B cell (primary cell): ENCODE measurements at regions not wholly inside any gene's neighbourhood (a gene's known extent, or its start where the extent isn't known, plus 50 kb on each side); places are given as distances from the start of the nearest gene placed in this dataset.

ENCODE experiments used
- ATAC-seq: fragments of 200-7000 bp; cut with Tn5 transposase; one replicate; pipeline ENCODE4 v1.10.0; 2021; ENCODE audit warnings: low read depth, mild to moderate bottlenecking, moderate number of reproducible peaks, moderate library complexity
- CTCF ChIA-PET: fragments of 350-600 bp; sonication (Branson Sonifier 250); formaldehyde crosslinking; loops from one replicate; lab custom pipeline; 2021; ENCODE audit warnings: antibody characterized with exemption, inconsistent platforms; lab: Charles Lee
- POLR2A ChIA-PET: fragments of 350-600 bp; sonication (Branson Sonifier 250); formaldehyde crosslinking; loops from one replicate; lab custom pipeline; 2021; ENCODE audit warnings: antibody characterized with exemption; lab: Charles Lee
- DNase-seq: peaks from one replicate; pipeline ENCODE4 v3.0.0; 2013
- H2AFZ ChIP-seq: 2 replicates; pipeline ENCODE4 v1.6.1; 2012; ENCODE audit warnings: mild to moderate bottlenecking, low read depth, low read length; ENCODE audit not compliant: insufficient read depth, poor library complexity, severe bottlenecking
- H3K27ac ChIP-seq, 2 donors: 1 replicate in 1 of 2; 2 replicates in 1 of 2; pipeline ENCODE4 v1.5.1; 2012 to 2013; ENCODE audit warnings: low read length in 2 of 2, mild to moderate bottlenecking in 2 of 2, moderate library complexity in 1 of 2
- H3K27me3 ChIP-seq, 4 experiments: fragments of 200-600 bp in 1 of 4; sonication (generic) in 1 of 4; replicated peaks in 1 of 4; 1 replicate in 2 of 4; 2 replicates in 2 of 4; pipeline versions ENCODE4 v1.6.1 to v1.7.0; 2013 to 2016; ENCODE audit warnings: low read length in 3 of 4, mild to moderate bottlenecking in 2 of 4, mixed read lengths in 1 of 4, moderate library complexity in 1 of 4; ENCODE audit not compliant: insufficient read depth in 4 of 4, control insufficient read depth in 3 of 4; ENCODE audit errors: control extremely low read depth in 1 of 4
- H3K36me3 ChIP-seq, 2 experiments: replicated peaks in 1 of 2; 1 replicate in 1 of 2; 2 replicates in 1 of 2; pipeline versions ENCODE4 v1.6.1 to v1.7.1; 2013; ENCODE audit warnings: low read length in 1 of 2; ENCODE audit not compliant: insufficient read depth in 2 of 2, control insufficient read depth in 1 of 2; ENCODE audit errors: control extremely low read depth in 1 of 2, extremely low read depth in 1 of 2
- H3K4me1 ChIP-seq, 2 donors: fragments of 200-600 bp in 1 of 2; sonication (generic) in 1 of 2; 1 replicate in 1 of 2; 2 replicates in 1 of 2; pipeline versions ENCODE4 v1.5.1 to v1.6.1; 2013 to 2017; ENCODE audit warnings: low read length in 2 of 2; ENCODE audit not compliant: control insufficient read depth in 2 of 2, insufficient read depth in 2 of 2
- H3K4me2 ChIP-seq: replicated peaks from 2 replicates; pipeline ENCODE3; 2012; ENCODE audit warnings: mild to moderate bottlenecking, low read depth, low read length; ENCODE audit not compliant: poor library complexity, severe bottlenecking
- H3K4me3 ChIP-seq, 5 experiments: fragments of 200-600 bp in 1 of 5; sonication (generic) in 1 of 5; 1 replicate in 3 of 5; 2 replicates in 2 of 5; pipeline versions ENCODE4 v1.5.1 to v1.7.0; 2011 to 2016; ENCODE audit warnings: low read length in 4 of 5, mild to moderate bottlenecking in 4 of 5, low read depth in 2 of 5, control low read depth in 1 of 5, moderate library complexity in 1 of 5; ENCODE audit not compliant: insufficient read depth in 1 of 5; ENCODE audit errors: control extremely low read depth in 1 of 5, extremely low read depth in 1 of 5
- H3K79me2 ChIP-seq: fragments of 200-600 bp; sonication (generic); one replicate; pipeline ENCODE4 v1.6.0; 2016; ENCODE audit warnings: low read length; ENCODE audit not compliant: control insufficient read depth, insufficient read depth
- H3K9ac ChIP-seq: fragments of 200-600 bp; sonication (generic); 2 replicates; pipeline ENCODE4 v1.6.1; 2017; ENCODE audit warnings: mild to moderate bottlenecking, low read length, moderate library complexity
- H3K9me3 ChIP-seq, 3 donors: one replicate each; pipeline versions ENCODE4 v1.6.1 to v1.7.1; 2013; ENCODE audit warnings: low read length in 2 of 3; ENCODE audit not compliant: control insufficient read depth in 2 of 3, insufficient read depth in 1 of 3; ENCODE audit errors: control extremely low read depth in 1 of 3
- H4K20me1 ChIP-seq: 2 replicates; pipeline ENCODE4 v1.6.0; 2012; ENCODE audit warnings: mild to moderate bottlenecking, low read length; ENCODE audit not compliant: insufficient read depth, control insufficient read depth, poor library complexity, severe bottlenecking
- H3K27ac Mint-ChIP-seq: one replicate; pipeline ENCODE4 v1.8.0; 2021; ENCODE audit warnings: mixed read lengths
- H3K27me3 Mint-ChIP-seq: one replicate; pipeline ENCODE4 v1.8.0; 2021; ENCODE audit warnings: mixed read lengths
- H3K4me1 Mint-ChIP-seq: one replicate; pipeline ENCODE4 v1.8.0; 2021; ENCODE audit warnings: mixed read lengths
- H3K4me3 Mint-ChIP-seq: one replicate; pipeline ENCODE4 v1.8.0; 2021; ENCODE audit warnings: mixed read lengths
- H3K9me3 Mint-ChIP-seq: one replicate; pipeline ENCODE4 v1.8.0; 2022; ENCODE audit warnings: mixed read lengths; ENCODE audit not compliant: insufficient read depth
- EZH2 ChIP-seq: IDR thresholded peaks from 2 replicates; pipeline ENCODE4 v1.6.1; 2012; ENCODE audit warnings: borderline replicate concordance, low read depth, mild to moderate bottlenecking, moderate library complexity, low read length; ENCODE audit not compliant: insufficient read depth, poor library complexity, severe bottlenecking
- WGBS: methylation state at CpG from one replicate; pipeline ENCODE4 v1.1.5; 2013; ENCODE audit warnings: missing lambda C conversion rate; ENCODE audit not compliant: insufficient coverage; 5-methylcytosine and 5-hydroxymethylcytosine counted together
- intact Hi-C: fragments of 100-400 bp; cut with micrococcal nuclease; formaldehyde crosslinking; loops from one replicate; pipeline ENCODE4 v1.10.0; 2022
- TF ChIP-seq, protein P1 (sequence below): fragments of 200-600 bp; IDR thresholded peaks from one replicate; pipeline ENCODE4 v1.8.0; 2022; ENCODE audit warnings: antibody characterized with exemption, mild to moderate bottlenecking

DNA sequence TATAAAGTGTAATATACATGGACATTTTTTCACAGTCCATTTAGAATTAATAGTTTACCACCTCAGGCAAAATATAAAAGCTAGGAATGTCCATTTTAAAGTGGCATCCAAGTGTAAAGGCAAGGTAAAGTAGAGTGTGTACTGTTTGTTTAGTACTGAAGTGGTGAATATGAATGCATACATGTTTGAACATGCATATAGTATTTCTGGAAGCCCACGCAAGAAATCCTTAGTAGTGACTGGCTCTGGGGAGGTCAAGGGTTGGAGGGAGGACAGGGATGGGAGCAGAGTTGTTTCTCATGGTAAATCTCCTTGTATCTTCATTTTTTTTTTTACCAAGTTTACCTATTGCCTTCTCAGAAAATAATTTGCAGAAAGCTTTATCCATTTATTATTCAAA lies 129.2 kb downstream of the UNC5CL start:
- Histone ChIP-seq H3K27ac (no peak overlapping the region), H3K4me3 (no peak overlapping the region), H2AFZ (no peak overlapping the region), H3K27me3 (peaks cover 0 to 9% (median 5%) of the 10 kb centered on the region in 4 experiments), H4K20me1 (no peaks in the 10 kb centered on the region), H3K9ac (no peak overlapping the region), H3K36me3 (no peaks in the 10 kb centered on the region), H3K79me2 (no peaks in the 10 kb centered on the region), H3K4me2 (no peak overlapping the region), H3K4me1 (no peaks in the 10 kb centered on the region), H3K9me3 (no peaks in the 10 kb centered on the region)
- no peaks in the 10 kb centered on the region for H3K4me1 Mint-ChIP-seq
- DNase-seq (no peak), ATAC-seq (no peak)
- no peak overlapping the region for H3K4me3 Mint-ChIP-seq
- WGBS = no CpG with 5 or more reads among the region's 1 CpG
- no peak overlapping the region for H3K27ac Mint-ChIP-seq
- ChIA-PET POLR2A (no interaction called here), CTCF (no interaction called here)
- no peak for TF ChIP-seq EZH2
- TF ChIP-seq, protein P1, sequence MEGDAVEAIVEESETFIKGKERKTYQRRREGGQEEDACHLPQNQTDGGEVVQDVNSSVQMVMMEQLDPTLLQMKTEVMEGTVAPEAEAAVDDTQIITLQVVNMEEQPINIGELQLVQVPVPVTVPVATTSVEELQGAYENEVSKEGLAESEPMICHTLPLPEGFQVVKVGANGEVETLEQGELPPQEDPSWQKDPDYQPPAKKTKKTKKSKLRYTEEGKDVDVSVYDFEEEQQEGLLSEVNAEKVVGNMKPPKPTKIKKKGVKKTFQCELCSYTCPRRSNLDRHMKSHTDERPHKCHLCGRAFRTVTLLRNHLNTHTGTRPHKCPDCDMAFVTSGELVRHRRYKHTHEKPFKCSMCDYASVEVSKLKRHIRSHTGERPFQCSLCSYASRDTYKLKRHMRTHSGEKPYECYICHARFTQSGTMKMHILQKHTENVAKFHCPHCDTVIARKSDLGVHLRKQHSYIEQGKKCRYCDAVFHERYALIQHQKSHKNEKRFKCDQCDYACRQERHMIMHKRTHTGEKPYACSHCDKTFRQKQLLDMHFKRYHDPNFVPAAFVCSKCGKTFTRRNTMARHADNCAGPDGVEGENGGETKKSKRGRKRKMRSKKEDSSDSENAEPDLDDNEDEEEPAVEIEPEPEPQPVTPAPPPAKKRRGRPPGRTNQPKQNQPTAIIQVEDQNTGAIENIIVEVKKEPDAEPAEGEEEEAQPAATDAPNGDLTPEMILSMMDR = no peak
- peaks cover 33% of the 10 kb centered on the region for H3K27me3 Mint-ChIP-seq
- intact Hi-C loops = no loop called here
- no peaks in the 10 kb centered on the region for H3K9me3 Mint-ChIP-seq

DNA sequence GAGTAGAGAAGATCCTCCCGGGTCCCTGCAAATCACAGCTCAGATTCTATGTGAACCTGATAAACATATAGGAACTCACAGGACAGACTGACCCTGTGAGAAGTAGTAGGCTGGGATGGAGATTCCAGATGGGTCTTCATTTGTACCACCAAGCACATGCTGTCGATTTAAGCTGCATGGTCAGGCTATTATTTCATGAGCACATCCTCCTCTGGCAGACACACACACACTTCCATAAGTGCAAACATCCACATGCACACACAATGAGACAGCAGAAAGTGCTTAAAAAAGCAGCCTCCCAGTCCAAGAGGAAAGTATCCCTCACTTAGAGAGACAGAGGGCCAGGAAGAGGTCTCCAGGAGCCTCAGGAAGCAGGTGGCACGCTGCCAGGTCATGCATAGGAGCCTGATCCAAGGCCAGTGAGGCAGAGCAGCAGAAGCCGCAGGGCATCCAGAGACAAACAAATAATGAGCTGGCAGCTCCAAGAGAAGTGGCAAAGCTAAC lies 131.8 kb downstream of the UNC5CL start:
- DNase-seq (no peak), ATAC-seq (no peak)
- H3K4me2 ChIP-seq = no peak overlapping the region
- ChIA-PET CTCF (no interaction called here), POLR2A (no interaction called here)
- no peaks in the 10 kb centered on the region for H3K4me1 ChIP-seq
- no peaks in the 10 kb centered on the region for H3K79me2 ChIP-seq
- Mint-ChIP-seq H3K4me3 (no peak overlapping the region), H3K9me3 (no peaks in the 10 kb centered on the region), H3K27ac (no peak overlapping the region), H3K27me3 (peaks cover 28% of the 10 kb centered on the region), H3K4me1 (no peaks in the 10 kb centered on the region)
- H3K9ac ChIP-seq = no peak overlapping the region
- no peaks in the 10 kb centered on the region for H3K9me3 ChIP-seq
- H3K27ac ChIP-seq = no peak overlapping the region
- 79% methylated on average over 3 of the region's 4 CpGs for WGBS
- no peaks in the 10 kb centered on the region for H4K20me1 ChIP-seq
- peaks cover 0 to 9% (median 2%) of the 10 kb centered on the region in 4 experiments for H3K27me3 ChIP-seq
- no peaks in the 10 kb centered on the region for H3K36me3 ChIP-seq
- no peak overlapping the region for H2AFZ ChIP-seq
- intact Hi-C loops = no loop called here
- H3K4me3 ChIP-seq = no peak overlapping the region
- TF ChIP-seq EZH2 = no peak
- TF ChIP-seq, protein P1 = no peak
